HEK293 (cell line): ENCODE measurements at regions not wholly inside any gene's neighbourhood (a gene's known extent, or its start where the extent isn't known, plus 50 kb on each side); places are given as distances from the start of the nearest gene placed in this dataset.

Source experiments
- HOXA7 ChIP-seq: sonication (generic); formaldehyde crosslinking; IDR thresholded peaks from 2 replicates; pipeline ENCODE4 v1.8.1; 2022; ENCODE audit warnings: missing genetic modification reagents, borderline replicate concordance
- SETDB1 ChIP-seq: IDR thresholded peaks from one replicate; pipeline ENCODE4 v1.6.1; 2017; ENCODE audit warnings: mild to moderate bottlenecking, low read length, moderate library complexity, mixed read lengths; ENCODE audit not compliant: insufficient read length
- SP3 ChIP-seq: fragments of 450-650 bp; formaldehyde crosslinking; IDR thresholded peaks from 2 replicates; pipeline ENCODE4 v1.5.1; 2016; ENCODE audit warnings: missing biosample characterization, missing genetic modification characterization
- ZNF10 ChIP-seq: fragments of 450-650 bp; formaldehyde crosslinking; IDR thresholded peaks from 2 replicates; pipeline ENCODE4 v1.5.1; 2017; ENCODE audit warnings: missing biosample characterization, missing genetic modification characterization
- ZNF2 ChIP-seq: fragments of 450-650 bp; formaldehyde crosslinking; IDR thresholded peaks from 2 replicates; pipeline ENCODE4 v1.5.1; 2016; ENCODE audit warnings: missing biosample characterization, missing genetic modification characterization
- ZNF274 ChIP-seq, 2 experiments: fragments of 200-500 bp in 1 of 2; fragments of 450-650 bp in 1 of 2; sonication (Bioruptor generic) in 1 of 2; formaldehyde crosslinking in 1 of 2; IDR thresholded peaks; 2 replicates each; pipeline versions ENCODE4 v1.5.1 to v1.6.1; 2014 to 2016; ENCODE audit warnings: borderline replicate concordance in 1 of 2, inconsistent platforms in 1 of 2, low read length in 1 of 2, missing biosample characterization in 1 of 2, missing genetic modification characterization in 1 of 2
- ZNF707 ChIP-seq: fragments of 450-650 bp; formaldehyde crosslinking; IDR thresholded peaks from 2 replicates; pipeline ENCODE4 v1.5.1; 2016; ENCODE audit warnings: missing biosample characterization, missing genetic modification characterization
- ZNF76 ChIP-seq: fragments of 450-650 bp; formaldehyde crosslinking; IDR thresholded peaks from 2 replicates; pipeline ENCODE4; 2016; ENCODE audit warnings: low read depth, missing biosample characterization, missing genetic modification characterization, borderline replicate concordance
- ZNF768 ChIP-seq: fragments of 450-650 bp; formaldehyde crosslinking; IDR thresholded peaks from 2 replicates; pipeline ENCODE4 v1.5.1; 2018; ENCODE audit warnings: missing biosample characterization, mild to moderate bottlenecking, missing genetic modification characterization
- TF ChIP-seq, protein P1 (sequence below): fragments of 450-650 bp; formaldehyde crosslinking; IDR thresholded peaks from 2 replicates; pipeline ENCODE4 v1.5.1; 2016; ENCODE audit warnings: missing biosample characterization, missing genetic modification characterization
- TF ChIP-seq, protein P2 (sequence below): fragments of 450-650 bp; formaldehyde crosslinking; IDR thresholded peaks from 2 replicates; pipeline ENCODE4 v1.5.1; 2016; ENCODE audit warnings: missing biosample characterization, missing genetic modification characterization
- TF ChIP-seq, protein P3 (sequence below): fragments of 450-650 bp; formaldehyde crosslinking; IDR thresholded peaks from 2 replicates; pipeline ENCODE4 v1.5.1; 2016; ENCODE audit warnings: missing biosample characterization, missing genetic modification characterization
- TF ChIP-seq, protein P4 (sequence below): fragments of 450-650 bp; formaldehyde crosslinking; IDR thresholded peaks from 2 replicates; pipeline ENCODE4 v1.5.1; 2016; ENCODE audit warnings: missing biosample characterization, missing genetic modification characterization, low read depth
- TF ChIP-seq, protein P5 (sequence below): fragments of 450-650 bp; formaldehyde crosslinking; IDR thresholded peaks from 2 replicates; pipeline ENCODE4 v1.5.1; 2016; ENCODE audit warnings: missing biosample characterization, missing genetic modification characterization

DNA sequence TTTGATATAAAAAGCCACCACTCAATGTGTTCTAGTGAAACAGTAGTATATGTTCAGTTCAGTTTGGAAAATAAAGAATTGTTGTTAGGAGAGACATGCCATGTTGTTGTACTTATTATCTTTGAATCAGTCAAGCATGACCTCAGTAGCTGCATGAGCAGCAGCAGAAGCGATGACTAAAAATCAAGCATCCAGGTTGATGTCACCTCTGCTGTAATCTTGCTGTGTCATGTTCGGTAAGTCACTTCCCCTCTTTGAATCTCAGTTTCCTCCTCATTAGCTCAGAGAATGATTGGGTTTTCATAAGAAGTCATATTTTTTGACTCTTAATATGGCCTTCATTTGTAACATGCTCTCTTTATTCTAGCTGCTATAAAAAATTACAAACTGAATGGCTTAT is 428.4 kb upstream of the B3GALT2 start:
- TF ChIP-seq, protein P1, sequence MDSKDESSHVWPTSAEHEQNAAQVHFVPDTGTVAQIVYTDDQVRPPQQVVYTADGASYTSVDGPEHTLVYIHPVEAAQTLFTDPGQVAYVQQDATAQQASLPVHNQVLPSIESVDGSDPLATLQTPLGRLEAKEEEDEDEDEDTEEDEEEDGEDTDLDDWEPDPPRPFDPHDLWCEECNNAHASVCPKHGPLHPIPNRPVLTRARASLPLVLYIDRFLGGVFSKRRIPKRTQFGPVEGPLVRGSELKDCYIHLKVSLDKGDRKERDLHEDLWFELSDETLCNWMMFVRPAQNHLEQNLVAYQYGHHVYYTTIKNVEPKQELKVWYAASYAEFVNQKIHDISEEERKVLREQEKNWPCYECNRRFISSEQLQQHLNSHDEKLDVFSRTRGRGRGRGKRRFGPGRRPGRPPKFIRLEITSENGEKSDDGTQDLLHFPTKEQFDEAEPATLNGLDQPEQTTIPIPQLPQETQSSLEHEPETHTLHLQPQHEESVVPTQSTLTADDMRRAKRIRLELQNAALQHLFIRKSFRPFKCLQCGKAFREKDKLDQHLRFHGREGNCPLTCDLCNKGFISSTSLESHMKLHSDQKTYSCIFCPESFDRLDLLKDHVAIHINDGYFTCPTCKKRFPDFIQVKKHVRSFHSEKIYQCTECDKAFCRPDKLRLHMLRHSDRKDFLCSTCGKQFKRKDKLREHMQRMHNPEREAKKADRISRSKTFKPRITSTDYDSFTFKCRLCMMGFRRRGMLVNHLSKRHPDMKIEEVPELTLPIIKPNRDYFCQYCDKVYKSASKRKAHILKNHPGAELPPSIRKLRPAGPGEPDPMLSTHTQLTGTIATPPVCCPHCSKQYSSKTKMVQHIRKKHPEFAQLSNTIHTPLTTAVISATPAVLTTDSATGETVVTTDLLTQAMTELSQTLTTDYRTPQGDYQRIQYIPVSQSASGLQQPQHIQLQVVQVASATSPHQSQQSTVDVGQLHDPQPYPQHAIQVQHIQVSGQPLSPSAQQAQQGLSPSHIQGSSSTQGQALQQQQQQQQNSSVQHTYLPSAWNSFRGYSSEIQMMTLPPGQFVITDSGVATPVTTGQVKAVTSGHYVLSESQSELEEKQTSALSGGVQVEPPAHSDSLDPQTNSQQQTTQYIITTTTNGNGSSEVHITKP, result no peak
- TF ChIP-seq ZNF76, result no peak
- TF ChIP-seq, protein P2, sequence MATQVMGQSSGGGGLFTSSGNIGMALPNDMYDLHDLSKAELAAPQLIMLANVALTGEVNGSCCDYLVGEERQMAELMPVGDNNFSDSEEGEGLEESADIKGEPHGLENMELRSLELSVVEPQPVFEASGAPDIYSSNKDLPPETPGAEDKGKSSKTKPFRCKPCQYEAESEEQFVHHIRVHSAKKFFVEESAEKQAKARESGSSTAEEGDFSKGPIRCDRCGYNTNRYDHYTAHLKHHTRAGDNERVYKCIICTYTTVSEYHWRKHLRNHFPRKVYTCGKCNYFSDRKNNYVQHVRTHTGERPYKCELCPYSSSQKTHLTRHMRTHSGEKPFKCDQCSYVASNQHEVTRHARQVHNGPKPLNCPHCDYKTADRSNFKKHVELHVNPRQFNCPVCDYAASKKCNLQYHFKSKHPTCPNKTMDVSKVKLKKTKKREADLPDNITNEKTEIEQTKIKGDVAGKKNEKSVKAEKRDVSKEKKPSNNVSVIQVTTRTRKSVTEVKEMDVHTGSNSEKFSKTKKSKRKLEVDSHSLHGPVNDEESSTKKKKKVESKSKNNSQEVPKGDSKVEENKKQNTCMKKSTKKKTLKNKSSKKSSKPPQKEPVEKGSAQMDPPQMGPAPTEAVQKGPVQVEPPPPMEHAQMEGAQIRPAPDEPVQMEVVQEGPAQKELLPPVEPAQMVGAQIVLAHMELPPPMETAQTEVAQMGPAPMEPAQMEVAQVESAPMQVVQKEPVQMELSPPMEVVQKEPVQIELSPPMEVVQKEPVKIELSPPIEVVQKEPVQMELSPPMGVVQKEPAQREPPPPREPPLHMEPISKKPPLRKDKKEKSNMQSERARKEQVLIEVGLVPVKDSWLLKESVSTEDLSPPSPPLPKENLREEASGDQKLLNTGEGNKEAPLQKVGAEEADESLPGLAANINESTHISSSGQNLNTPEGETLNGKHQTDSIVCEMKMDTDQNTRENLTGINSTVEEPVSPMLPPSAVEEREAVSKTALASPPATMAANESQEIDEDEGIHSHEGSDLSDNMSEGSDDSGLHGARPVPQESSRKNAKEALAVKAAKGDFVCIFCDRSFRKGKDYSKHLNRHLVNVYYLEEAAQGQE (tag by site-specific recombination), result no peak
- TF ChIP-seq, protein P3, sequence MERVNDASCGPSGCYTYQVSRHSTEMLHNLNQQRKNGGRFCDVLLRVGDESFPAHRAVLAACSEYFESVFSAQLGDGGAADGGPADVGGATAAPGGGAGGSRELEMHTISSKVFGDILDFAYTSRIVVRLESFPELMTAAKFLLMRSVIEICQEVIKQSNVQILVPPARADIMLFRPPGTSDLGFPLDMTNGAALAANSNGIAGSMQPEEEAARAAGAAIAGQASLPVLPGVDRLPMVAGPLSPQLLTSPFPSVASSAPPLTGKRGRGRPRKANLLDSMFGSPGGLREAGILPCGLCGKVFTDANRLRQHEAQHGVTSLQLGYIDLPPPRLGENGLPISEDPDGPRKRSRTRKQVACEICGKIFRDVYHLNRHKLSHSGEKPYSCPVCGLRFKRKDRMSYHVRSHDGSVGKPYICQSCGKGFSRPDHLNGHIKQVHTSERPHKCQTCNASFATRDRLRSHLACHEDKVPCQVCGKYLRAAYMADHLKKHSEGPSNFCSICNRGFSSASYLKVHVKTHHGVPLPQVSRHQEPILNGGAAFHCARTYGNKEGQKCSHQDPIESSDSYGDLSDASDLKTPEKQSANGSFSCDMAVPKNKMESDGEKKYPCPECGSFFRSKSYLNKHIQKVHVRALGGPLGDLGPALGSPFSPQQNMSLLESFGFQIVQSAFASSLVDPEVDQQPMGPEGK (tag by site-specific recombination), result no peak
- TF ChIP-seq, protein P4, sequence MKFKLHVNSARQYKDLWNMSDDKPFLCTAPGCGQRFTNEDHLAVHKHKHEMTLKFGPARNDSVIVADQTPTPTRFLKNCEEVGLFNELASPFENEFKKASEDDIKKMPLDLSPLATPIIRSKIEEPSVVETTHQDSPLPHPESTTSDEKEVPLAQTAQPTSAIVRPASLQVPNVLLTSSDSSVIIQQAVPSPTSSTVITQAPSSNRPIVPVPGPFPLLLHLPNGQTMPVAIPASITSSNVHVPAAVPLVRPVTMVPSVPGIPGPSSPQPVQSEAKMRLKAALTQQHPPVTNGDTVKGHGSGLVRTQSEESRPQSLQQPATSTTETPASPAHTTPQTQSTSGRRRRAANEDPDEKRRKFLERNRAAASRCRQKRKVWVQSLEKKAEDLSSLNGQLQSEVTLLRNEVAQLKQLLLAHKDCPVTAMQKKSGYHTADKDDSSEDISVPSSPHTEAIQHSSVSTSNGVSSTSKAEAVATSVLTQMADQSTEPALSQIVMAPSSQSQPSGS (tag by site-specific recombination), result no peak
- TF ChIP-seq, protein P5, sequence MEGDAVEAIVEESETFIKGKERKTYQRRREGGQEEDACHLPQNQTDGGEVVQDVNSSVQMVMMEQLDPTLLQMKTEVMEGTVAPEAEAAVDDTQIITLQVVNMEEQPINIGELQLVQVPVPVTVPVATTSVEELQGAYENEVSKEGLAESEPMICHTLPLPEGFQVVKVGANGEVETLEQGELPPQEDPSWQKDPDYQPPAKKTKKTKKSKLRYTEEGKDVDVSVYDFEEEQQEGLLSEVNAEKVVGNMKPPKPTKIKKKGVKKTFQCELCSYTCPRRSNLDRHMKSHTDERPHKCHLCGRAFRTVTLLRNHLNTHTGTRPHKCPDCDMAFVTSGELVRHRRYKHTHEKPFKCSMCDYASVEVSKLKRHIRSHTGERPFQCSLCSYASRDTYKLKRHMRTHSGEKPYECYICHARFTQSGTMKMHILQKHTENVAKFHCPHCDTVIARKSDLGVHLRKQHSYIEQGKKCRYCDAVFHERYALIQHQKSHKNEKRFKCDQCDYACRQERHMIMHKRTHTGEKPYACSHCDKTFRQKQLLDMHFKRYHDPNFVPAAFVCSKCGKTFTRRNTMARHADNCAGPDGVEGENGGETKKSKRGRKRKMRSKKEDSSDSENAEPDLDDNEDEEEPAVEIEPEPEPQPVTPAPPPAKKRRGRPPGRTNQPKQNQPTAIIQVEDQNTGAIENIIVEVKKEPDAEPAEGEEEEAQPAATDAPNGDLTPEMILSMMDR (tag by site-specific recombination), result no peak
- TF ChIP-seq HOXA7 (CRISPR knock-in tag), result no peak
- TF ChIP-seq ZNF768 (tag by site-specific recombination), result no peak
- TF ChIP-seq ZNF10 (tag by site-specific recombination), result no peak
- TF ChIP-seq ZNF707 (tag by site-specific recombination), result no peak
- TF ChIP-seq SETDB1, result no peak
- TF ChIP-seq ZNF274 (IDR thresholded peaks at IDR 0.05; ENCODE audit: low read length), result no peak
- no peak for TF ChIP-seq ZNF274 (tag by site-specific recombination; IDR thresholded peaks at IDR 0.05; ENCODE audit: borderline replicate concordance)
- no peak for TF ChIP-seq SP3 (tag by site-specific recombination)
- no peak for TF ChIP-seq ZNF2 (tag by site-specific recombination)
